A549 (cell line): ENCODE measurements at regions not wholly inside any gene's neighbourhood (a gene's known extent, or its start where the extent isn't known, plus 50 kb on each side); places are given as distances from the start of the nearest gene placed in this dataset.

Experiments
- BHLHE40 ChIP-seq: IDR thresholded peaks from 2 replicates; pipeline ENCODE4 v1.6.1; 2012; ENCODE audit warnings: low read depth, low read length, inconsistent platforms
- CHD2 ChIP-seq: fragments of 150-350 bp; IDR thresholded peaks from 2 replicates; pipeline ENCODE4 v1.6.1; 2014; ENCODE audit warnings: low read length; ENCODE audit not compliant: partially characterized antibody
- CTCF ChIP-seq: fragments of >200 bp; sonication (Bioruptor Twin); formaldehyde crosslinking; IDR thresholded peaks from 3 replicates; pipeline ENCODE4 v1.5.1; 2016
- EP300 ChIP-seq, 2 experiments: fragments of >200 bp; sonication (Bioruptor Twin); formaldehyde crosslinking; IDR thresholded peaks; 2 replicates in 1 of 2; 3 replicates in 1 of 2; pipeline ENCODE4 v1.6.1; 2016 to 2017
- GATA3 ChIP-seq: IDR thresholded peaks from 2 replicates; pipeline ENCODE4 v1.6.1; 2012; ENCODE audit warnings: borderline replicate concordance
- KDM1A ChIP-seq: fragments of 200-600 bp; sonication (generic); IDR thresholded peaks from 2 replicates; pipeline ENCODE4 v1.6.1; 2016; ENCODE audit warnings: low read depth, mild to moderate bottlenecking
- MYC ChIP-seq: IDR thresholded peaks from 2 replicates; pipeline ENCODE4 v1.6.1; 2012; ENCODE audit warnings: mild to moderate bottlenecking, inconsistent platforms, low read length, improper control_type of control experiment, borderline replicate concordance
- POLR2A ChIP-seq: IDR thresholded peaks from 2 replicates; pipeline ENCODE4 v1.6.1; 2012; ENCODE audit warnings: mild to moderate bottlenecking, low read length
- POLR2AphosphoS2 ChIP-seq: conservative IDR thresholded peaks from 2 replicates; pipeline ENCODE4 v1.6.1; 2012; ENCODE audit warnings: low read length, improper control_type of control experiment, inconsistent platforms
- SMC3 ChIP-seq: fragments of >200 bp; sonication (Bioruptor Twin); formaldehyde crosslinking; IDR thresholded peaks from 3 replicates; pipeline ENCODE4 v1.6.1; 2018; ENCODE audit warnings: inconsistent platforms
- USF2 ChIP-seq: fragments of 450-650 bp; IDR thresholded peaks from 2 replicates; pipeline ENCODE4 v1.6.1; 2014; ENCODE audit warnings: antibody characterized with exemption
- ZFP36 ChIP-seq: fragments of 450-650 bp; IDR thresholded peaks from 2 replicates; pipeline ENCODE4 v1.6.1; 2014; ENCODE audit warnings: borderline replicate concordance; ENCODE audit not compliant: partially characterized antibody

GRCh38 chr2:5868931-5869330 is 176.7 kb downstream of the SOX11 start:
- no peak for TF ChIP-seq POLR2A
- TF ChIP-seq CTCF, result no peak
- no peak for TF ChIP-seq GATA3
- TF ChIP-seq MYC, result no peak
- no peak for TF ChIP-seq SMC3
- TF ChIP-seq EP300 (IDR thresholded peaks at IDR 0.05), result no peak
- TF ChIP-seq USF2, result no peak
- TF ChIP-seq BHLHE40, result no peak
- TF ChIP-seq ZFP36, result no peak
- TF ChIP-seq KDM1A, result no peak
- TF ChIP-seq CHD2, result no peak
- no peak for TF ChIP-seq POLR2AphosphoS2
